Central memory CD8-positive, alpha-beta T cell (primary cell): ENCODE measurements at regions not wholly inside any gene's neighbourhood (a gene's known extent, or its start where the extent isn't known, plus 50 kb on each side); places are given as distances from the start of the nearest gene placed in this dataset.
"Not testable (repeated sequence)": the region's sequence is repeated elsewhere in the genome, so short reads cannot be mapped to it uniquely, and the experiment has no call there.

Experiments
- ATAC-seq: fragments of 150-1000 bp; cut with Tn5 transposase; replicated peaks from 2 replicates; pipeline ENCODE4 v1.10.0; 2022; ENCODE audit warnings: mild to moderate bottlenecking, moderate FRiP score, moderate number of reproducible peaks; ENCODE audit not compliant: poor library complexity, severe bottlenecking; ENCODE audit errors: extremely low read depth
- DNase-seq, 2 donors: peaks; one replicate each; pipeline ENCODE4 v3.0.0; 2021; ENCODE audit warnings: low spot score in 2 of 2
- H3K27ac Mint-ChIP-seq: one replicate; pipeline ENCODE4 v1.8.0; 2022; ENCODE audit warnings: low read depth, mild to moderate bottlenecking, moderate library complexity, mixed read lengths
- H3K27me3 Mint-ChIP-seq: one replicate; pipeline ENCODE4 v1.8.0; 2022; ENCODE audit warnings: mixed read lengths
- H3K36me3 Mint-ChIP-seq: one replicate; pipeline ENCODE4 v1.8.0; 2022; ENCODE audit warnings: mild to moderate bottlenecking, moderate library complexity, mixed read lengths; ENCODE audit not compliant: insufficient read depth
- H3K4me1 Mint-ChIP-seq: one replicate; pipeline ENCODE4 v1.8.0; 2022; ENCODE audit warnings: mixed read lengths
- H3K4me3 Mint-ChIP-seq: one replicate; pipeline ENCODE4 v1.8.0; 2022; ENCODE audit warnings: mild to moderate bottlenecking, moderate library complexity, mixed read lengths
- H3K9me3 Mint-ChIP-seq: one replicate; pipeline ENCODE4 v1.8.0; 2022; ENCODE audit warnings: mixed read lengths

DNA sequence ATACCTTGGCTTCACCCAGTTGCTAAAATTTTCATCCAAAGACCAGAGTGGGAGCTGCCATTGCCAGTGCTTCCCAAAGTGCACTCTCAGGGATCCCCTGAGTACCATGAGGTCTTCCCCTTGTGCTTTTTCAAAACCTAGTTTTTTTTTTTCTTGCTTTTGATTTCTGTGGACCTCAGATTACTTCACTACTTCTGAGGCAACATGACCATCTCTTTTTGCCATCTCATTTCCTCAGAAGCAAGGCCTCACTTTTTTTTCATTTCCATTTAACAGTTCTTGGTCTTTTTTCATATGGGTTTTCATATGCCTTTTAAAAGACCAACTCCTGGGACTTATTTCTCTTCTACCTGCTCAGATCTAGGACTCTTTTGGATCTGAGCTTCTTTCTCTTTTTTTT lies 64.1 kb upstream of the MMS22L start:
- peaks cover 40% of the 10 kb centered on the region for H3K27me3 Mint-ChIP-seq
- H3K4me3 Mint-ChIP-seq = no peak overlapping the region
- no peak overlapping the region for H3K27ac Mint-ChIP-seq
- no peaks in the 10 kb centered on the region for H3K36me3 Mint-ChIP-seq
- H3K9me3 Mint-ChIP-seq = no peaks in the 10 kb centered on the region
- H3K4me1 Mint-ChIP-seq = no peaks in the 10 kb centered on the region
- DNase-seq (no peak), ATAC-seq (no peak)

DNA sequence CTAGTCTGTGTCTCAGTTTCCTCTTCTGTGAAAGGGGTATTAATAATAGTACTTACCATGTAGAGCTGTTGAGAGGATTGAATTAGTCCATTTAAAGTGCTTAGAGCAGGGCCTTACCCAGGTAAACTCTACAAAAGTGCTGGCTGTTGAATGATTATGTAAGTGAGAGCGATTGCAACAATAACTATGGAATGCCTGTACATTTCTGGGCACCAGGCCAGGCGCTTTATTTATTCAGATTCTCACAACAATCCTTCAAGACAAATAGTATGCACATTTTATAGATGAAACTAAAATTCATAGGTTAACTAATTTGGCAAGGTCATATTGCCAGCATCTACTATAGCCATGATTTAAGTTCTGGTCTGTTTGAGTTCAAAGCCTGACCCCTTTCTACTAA lies 78.3 kb upstream of the MMS22L start:
- Mint-ChIP-seq H3K27me3 (peaks cover 25% of the 10 kb centered on the region), H3K4me3 (no peak overlapping the region), H3K4me1 (no peaks in the 10 kb centered on the region), H3K9me3 (no peaks in the 10 kb centered on the region), H3K27ac (no peak overlapping the region), H3K36me3 (no peaks in the 10 kb centered on the region)
- DNase-seq (no peak), ATAC-seq (no peak)

DNA sequence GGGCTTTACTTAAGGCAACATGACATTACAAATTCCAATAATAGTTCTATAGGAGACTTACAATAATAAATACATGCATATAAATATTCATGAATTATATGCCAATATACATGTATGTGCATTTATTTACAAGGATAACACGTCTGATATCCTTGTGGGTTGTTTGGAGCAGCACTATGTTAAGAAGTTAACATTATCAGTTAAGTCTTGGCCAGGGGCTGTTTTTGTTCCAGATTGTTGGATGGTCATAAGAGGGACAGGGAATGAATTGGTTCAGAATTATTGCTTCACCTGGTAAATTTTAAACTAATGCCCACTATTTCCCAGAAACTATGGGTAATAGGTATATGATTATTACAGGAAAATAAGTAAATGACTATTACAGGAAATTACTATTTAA lies 81.3 kb upstream of the MMS22L start:
- no peak overlapping the region for H3K4me3 Mint-ChIP-seq
- H3K27me3 Mint-ChIP-seq = peaks cover 7% of the 10 kb centered on the region
- no peak for DNase-seq
- H3K9me3 Mint-ChIP-seq = no peaks in the 10 kb centered on the region
- no peaks in the 10 kb centered on the region for H3K4me1 Mint-ChIP-seq
- no peaks in the 10 kb centered on the region for H3K36me3 Mint-ChIP-seq
- no peak overlapping the region for H3K27ac Mint-ChIP-seq
- ATAC-seq = no peak

DNA sequence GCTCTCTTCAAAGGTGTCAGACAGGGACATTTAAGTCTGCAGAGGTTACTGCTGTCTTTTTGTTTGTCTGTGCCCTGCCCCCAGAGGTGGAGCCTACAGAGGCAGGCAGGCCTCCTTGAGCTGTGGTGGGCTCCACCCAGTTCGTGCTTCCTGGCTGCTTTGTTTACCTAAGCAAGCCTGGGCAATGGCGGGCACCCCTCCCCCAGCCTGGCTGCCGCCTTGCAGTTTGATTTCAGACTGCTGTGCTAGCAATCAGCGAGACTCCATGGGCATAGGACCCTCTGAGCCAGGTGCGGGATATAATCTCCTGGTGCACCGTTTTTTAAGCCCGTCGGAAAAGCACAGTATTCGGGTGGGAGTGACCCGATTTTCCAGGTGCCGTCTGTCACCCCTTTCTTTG lies 99.1 kb upstream of the MMS22L start:
- H3K4me3 Mint-ChIP-seq, H3K36me3 Mint-ChIP-seq, H3K4me1 Mint-ChIP-seq, H3K27ac Mint-ChIP-seq, ATAC-seq, DNase-seq, H3K9me3 Mint-ChIP-seq: not testable (repeated sequence)
- H3K27me3 Mint-ChIP-seq = peaks cover 25% of the 10 kb centered on the region

DNA sequence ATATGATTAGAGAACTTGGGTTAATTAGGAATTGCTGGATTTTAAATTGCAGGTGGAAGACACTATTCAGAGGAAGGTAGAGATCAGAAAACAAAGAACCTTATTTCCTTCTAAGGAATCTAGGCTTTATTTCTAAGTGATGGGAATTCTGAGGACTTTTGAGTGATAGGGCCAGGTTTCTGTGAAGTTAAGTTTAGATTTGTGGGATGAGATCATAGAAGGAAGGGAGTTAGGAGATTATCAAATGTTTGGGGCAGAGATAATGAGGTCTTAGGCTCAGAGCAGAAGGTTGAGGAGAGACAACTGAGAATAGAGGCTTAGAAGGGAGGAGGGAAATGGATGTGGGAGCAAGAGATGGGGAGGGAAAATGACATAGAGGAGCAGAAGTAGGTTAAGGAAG lies 109.7 kb upstream of the MMS22L start:
- no peak for ATAC-seq
- no peaks in the 10 kb centered on the region for H3K9me3 Mint-ChIP-seq

DNA sequence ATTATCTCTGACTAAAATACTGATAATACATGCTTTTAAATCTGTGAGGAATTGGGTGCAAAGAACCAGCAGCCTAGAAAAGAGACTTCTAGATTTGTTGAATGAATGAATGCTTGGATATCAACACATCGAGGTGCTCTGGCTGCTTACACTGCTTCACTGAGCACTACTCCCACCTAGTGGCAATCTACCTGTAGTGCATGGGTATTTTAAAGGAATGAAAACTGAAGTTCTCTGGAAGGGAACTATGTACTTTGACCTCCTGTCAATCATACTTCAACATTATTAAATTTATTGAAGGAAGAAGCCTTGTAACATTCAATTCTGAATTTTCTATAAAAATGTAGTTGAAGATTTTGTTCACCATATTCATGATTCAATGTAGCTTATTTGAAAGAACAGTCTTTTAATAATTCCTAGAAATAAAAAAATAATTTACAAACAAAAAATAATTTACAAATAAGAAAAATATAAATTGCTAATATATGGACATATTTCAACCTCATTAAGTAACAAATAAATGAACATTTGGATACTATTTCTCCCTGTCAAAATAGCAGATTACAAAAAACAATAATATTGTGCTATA lies 111.2 kb upstream of the MMS22L start:
- H3K4me3 Mint-ChIP-seq = no peak overlapping the region
- H3K27ac Mint-ChIP-seq = no peak overlapping the region
- no peaks in the 10 kb centered on the region for H3K36me3 Mint-ChIP-seq
- H3K4me1 Mint-ChIP-seq = no peaks in the 10 kb centered on the region
- no peaks in the 10 kb centered on the region for H3K9me3 Mint-ChIP-seq
- peaks cover 18% of the 10 kb centered on the region for H3K27me3 Mint-ChIP-seq
- peak; percentile 56 for ATAC-seq
- DNase-seq = peak in 1 of 2 donors; percentile 21

More for the DNA sequence above, 109.7 kb upstream of the MMS22L start:
- Mint-ChIP-seq H3K4me3 (no peak overlapping the region), H3K27ac (no peak overlapping the region), H3K36me3 (no peaks in the 10 kb centered on the region), H3K27me3 (peaks cover 26% of the 10 kb centered on the region), H3K4me1 (no peaks in the 10 kb centered on the region)
- no peak for DNase-seq

DNA sequence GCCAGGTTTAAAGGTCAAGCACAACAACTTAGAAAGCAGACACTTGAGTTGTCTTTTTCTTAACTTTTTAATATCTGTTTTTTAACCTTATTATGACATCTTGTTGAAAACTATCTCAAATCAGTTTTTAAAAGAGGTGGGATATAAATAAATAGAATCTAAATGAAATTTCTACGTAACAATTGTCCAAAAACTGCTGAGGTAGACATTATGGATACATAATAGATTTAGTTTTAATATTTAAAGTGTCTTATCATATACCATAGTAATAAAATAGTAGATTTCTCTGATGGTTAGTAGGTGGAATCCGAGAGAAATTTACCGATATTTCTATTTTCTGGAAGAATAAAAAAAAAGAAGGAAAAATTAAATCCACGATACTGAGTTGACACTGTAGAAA lies 113.9 kb upstream of the MMS22L start:
- no peaks in the 10 kb centered on the region for H3K36me3 Mint-ChIP-seq
- no peak for DNase-seq
- no peak overlapping the region for H3K4me3 Mint-ChIP-seq
- peaks cover 12% of the 10 kb centered on the region for H3K27me3 Mint-ChIP-seq
- no peaks in the 10 kb centered on the region for H3K4me1 Mint-ChIP-seq
- H3K27ac Mint-ChIP-seq = no peak overlapping the region
- H3K9me3 Mint-ChIP-seq = no peaks in the 10 kb centered on the region
- ATAC-seq = no peak

DNA sequence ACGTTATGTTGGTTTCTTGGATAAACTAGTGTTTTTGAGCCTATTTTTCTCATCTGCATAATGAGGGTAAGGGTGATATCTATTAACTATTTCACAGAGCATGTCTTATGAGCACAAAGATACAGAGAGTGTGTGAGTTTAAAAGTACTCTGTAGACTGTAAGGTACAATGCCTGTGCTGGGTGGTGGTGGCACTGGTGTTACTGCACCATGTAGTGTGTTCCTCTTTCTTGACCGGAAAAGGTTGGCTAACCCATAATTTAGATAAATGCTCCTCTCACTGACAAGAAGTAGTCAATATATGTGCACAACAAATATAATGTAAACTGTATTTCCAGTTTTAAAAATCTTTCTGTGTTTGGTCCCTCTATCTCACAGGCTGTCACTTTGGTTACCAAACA lies 116.2 kb upstream of the MMS22L start:
- Mint-ChIP-seq H3K4me3 (no peak overlapping the region), H3K36me3 (no peaks in the 10 kb centered on the region), H3K4me1 (no peaks in the 10 kb centered on the region), H3K27ac (no peak overlapping the region), H3K9me3 (no peaks in the 10 kb centered on the region), H3K27me3 (no peaks in the 10 kb centered on the region)
- DNase-seq (no peak), ATAC-seq (no peak)

DNA sequence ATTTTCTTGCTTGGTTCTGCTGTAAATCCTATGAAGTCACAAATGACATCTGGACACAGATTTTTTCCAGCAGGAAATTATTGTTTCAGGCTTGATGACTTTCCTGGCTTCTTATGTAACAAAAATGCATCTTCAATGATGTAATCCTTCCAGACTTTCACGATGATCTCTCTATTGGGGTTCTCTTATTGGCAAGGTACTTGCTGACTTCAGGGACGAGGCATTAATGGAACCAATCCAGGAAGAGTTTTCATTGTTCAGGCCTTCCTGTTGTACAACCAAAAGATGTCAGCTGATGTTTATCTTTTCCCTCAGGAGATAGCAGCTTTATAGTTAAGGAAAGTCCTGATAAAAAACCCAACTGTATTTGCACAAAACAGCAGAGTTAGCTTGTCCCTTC lies 118.5 kb upstream of the MMS22L start:
- DNase-seq = no peak
- Mint-ChIP-seq H3K36me3 (no peaks in the 10 kb centered on the region), H3K27me3 (no peaks in the 10 kb centered on the region), H3K27ac (no peak overlapping the region), H3K4me1 (no peaks in the 10 kb centered on the region), H3K4me3 (no peak overlapping the region), H3K9me3 (no peaks in the 10 kb centered on the region)
- ATAC-seq = no peak

DNA sequence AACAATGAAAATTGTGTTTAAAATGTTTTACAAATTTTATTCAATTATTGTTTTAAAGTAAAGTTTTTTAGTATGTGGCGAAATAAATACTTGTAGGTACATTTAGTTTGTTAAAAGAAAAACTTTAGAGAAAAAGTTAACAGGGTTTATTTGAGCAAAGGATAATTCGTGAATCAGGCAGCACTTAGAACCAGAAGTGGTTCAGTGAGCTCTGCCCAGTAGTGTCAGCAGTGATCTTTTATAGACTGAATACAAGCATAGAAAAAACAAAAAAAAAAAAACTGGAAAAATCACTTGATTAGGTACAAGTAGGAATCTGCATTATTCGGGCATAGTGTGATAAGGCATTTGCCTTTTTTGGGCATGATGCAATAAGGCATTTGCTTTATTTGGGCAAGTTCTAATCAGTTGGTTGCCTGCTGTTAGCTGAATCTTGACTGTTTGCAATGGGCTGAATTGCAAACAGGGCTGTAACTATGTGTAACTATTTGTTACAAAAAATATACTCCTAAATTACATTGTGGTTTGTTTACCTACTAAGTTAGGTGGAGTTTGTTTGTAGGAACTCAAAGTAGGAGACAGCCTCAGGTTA lies 122.9 kb upstream of the MMS22L start:
- H3K9me3 Mint-ChIP-seq = no peaks in the 10 kb centered on the region
- no peak overlapping the region for H3K4me3 Mint-ChIP-seq
- no peak overlapping the region for H3K27ac Mint-ChIP-seq
- DNase-seq = no peak
- H3K27me3 Mint-ChIP-seq = peaks cover 9% of the 10 kb centered on the region
- no peaks in the 10 kb centered on the region for H3K4me1 Mint-ChIP-seq
- no peak for ATAC-seq
- no peaks in the 10 kb centered on the region for H3K36me3 Mint-ChIP-seq

DNA sequence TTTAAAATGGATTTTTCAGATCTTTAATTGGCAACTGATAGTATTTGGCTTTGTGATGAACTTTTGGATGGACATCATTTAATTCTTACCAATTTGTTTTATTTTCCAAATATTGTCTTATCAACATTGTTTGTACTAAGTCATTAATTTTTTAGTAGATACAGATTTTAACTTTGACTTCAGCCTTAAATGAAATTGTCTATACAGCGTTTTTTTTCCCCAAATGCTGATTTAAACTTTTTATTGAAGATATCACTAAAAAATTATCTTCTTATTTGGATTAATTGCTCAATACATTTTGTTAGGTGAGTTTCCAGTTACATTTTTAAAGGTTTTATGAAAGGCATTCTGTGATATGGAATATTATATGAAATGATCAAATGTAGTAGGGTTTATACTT lies 123.6 kb upstream of the MMS22L start:
- H3K27ac Mint-ChIP-seq = no peak overlapping the region
- DNase-seq (no peak), ATAC-seq (no peak)
- no peaks in the 10 kb centered on the region for H3K36me3 Mint-ChIP-seq
- H3K9me3 Mint-ChIP-seq = no peaks in the 10 kb centered on the region
- no peaks in the 10 kb centered on the region for H3K4me1 Mint-ChIP-seq
- H3K27me3 Mint-ChIP-seq = peaks cover 9% of the 10 kb centered on the region
- H3K4me3 Mint-ChIP-seq = no peak overlapping the region

DNA sequence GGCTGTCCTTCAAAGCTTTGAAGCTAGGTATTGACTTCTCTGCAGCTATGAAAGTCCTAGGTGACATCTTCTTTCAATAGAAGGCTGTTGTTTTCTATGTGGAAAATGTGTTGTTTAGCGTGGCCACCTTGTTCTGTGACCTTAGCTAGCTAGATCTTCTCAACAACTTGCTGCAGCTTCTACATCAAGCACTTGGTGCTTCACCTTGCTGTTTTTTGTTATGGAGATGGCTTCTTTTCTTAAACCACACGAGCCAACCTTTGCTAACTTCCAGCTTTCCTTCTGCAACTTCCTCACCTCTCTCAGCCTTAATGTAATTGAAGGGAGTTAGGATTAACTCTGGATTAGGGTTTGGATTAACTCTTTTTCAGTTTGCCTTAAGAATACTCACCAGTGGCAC lies 128.6 kb upstream of the MMS22L start:
- no peaks in the 10 kb centered on the region for H3K9me3 Mint-ChIP-seq
- no peaks in the 10 kb centered on the region for H3K4me1 Mint-ChIP-seq
- H3K4me3 Mint-ChIP-seq = no peak overlapping the region
- H3K27me3 Mint-ChIP-seq = peaks cover 9% of the 10 kb centered on the region
- no peaks in the 10 kb centered on the region for H3K36me3 Mint-ChIP-seq
- DNase-seq (no peak), ATAC-seq (no peak)
- no peak overlapping the region for H3K27ac Mint-ChIP-seq

DNA sequence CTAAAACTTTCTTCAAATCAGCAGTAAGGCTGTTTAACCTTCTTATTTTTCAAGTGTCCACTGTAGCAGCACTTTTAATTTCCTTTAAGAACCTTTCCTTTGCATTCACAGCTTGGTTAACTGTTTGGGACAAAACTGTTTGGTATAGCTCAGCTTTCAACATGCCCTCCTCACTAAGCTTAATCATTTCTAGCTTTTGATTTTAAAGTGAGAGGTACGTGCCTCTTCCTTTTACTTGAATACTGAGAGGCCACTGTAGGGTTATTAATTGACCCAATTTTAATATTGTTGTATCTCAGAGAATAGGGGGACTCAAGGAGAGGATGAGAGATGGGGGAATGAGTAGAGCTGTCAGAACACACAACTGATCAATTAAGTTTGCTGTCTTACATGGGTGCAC lies 129.5 kb upstream of the MMS22L start:
- no peak overlapping the region for H3K27ac Mint-ChIP-seq
- no peaks in the 10 kb centered on the region for H3K9me3 Mint-ChIP-seq
- peaks cover 15% of the 10 kb centered on the region for H3K27me3 Mint-ChIP-seq
- H3K4me3 Mint-ChIP-seq = no peak overlapping the region
- DNase-seq (no peak), ATAC-seq (no peak)
- no peaks in the 10 kb centered on the region for H3K36me3 Mint-ChIP-seq
- no peaks in the 10 kb centered on the region for H3K4me1 Mint-ChIP-seq
